ENCODE measurements at regions not wholly inside any gene's neighbourhood (a gene's known extent, or its start where the extent isn't known, plus 50 kb on each side); places are given as distances from the start of the nearest gene placed in this dataset.
"Not testable (repeated sequence)": the region's sequence is repeated elsewhere in the genome, so short reads cannot be mapped to it uniquely, and the experiment has no call there.

GRCh38 chr16:59087641-59088040 lies 353.5 kb upstream of the GOT2 start:
- no peak for DNase-seq (ENCODE audit: extremely low read depth in 1 of 2, low read depth in 1 of 2)

DNA sequence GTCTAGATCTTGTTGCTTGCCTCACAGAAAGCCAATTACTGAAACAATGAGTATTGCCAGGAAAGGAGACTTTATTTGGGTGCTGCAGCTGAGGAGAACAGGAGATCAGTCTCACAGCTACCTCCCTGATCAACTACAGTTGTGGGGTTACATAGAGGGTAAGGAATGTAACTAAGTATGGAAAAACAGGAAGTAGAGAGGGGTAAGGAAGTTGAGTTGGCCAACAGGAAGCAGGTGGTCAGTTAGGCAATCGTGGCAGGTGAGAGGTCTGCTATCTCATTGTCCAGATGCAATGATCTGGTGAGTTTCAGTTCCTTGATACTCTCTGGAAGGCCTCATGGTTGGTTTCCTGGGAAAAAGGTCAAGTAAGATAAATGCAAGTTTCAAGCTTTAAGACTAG lies 333.1 kb upstream of the GOT2 start:
- no peak for DNase-seq (ENCODE audit: extremely low read depth in 1 of 2, low read depth in 1 of 2)

DNA sequence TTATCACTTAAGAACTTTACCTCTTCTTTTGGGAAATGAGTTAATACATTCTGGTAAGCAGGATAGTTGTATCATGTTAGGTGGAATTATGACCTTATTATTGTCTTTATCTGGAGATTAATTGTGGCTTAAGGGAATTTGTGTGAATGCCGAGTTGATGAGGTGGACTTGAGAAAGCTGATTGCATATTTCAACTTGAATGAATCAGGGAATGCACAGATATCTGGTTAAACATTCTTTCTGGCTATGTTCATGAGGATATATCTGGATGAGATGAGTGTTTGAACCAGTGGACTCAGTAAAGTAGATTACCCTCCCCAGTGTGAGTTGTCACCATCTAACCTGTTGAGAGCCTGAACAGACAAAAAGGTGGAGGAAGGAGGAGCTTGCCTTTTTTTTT lies 326.1 kb upstream of the GOT2 start:
- no peak for DNase-seq (ENCODE audit: extremely low read depth in 1 of 2, low read depth in 1 of 2)

DNA sequence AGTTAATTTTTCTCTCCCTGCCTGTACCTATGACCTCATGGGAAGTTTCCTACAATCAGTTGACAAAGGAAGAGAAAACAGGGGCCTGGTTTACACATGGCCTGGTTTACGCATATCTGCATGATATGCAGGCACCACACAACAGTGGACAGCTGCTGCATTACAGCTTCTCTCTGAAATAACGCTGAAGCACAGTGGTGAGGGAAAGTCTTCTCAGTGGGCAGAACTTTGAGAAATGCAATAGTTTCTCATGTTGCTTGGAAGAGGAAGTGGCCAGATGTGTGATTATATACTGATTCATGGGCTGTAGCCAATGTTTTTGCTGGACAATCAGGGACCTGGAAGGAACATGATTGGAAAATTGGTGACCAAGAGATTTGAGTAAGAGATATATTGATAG lies 324.1 kb upstream of the GOT2 start:
- no peak for DNase-seq (ENCODE audit: extremely low read depth in 1 of 2, low read depth in 1 of 2)

DNA sequence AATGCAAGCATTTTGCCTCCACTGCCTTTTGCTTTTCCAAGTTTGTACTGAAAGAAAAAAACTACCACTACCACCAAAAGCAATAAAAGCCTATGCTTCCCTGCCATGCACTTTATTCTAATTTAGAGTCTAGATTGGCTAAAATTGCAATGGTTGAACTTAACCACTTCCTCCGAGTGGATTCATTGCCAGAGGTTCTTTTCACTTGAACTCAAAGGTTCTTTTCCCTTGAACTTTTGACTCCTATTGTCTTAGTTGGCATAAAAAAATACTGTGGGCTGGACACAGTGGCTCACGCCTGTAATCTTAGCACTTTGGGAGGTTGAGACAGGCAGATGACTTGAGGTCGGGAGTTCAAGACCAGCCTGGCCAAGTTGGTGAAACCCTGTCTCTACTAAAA lies 319.8 kb upstream of the GOT2 start:
- no peak for DNase-seq (ENCODE audit: extremely low read depth in 1 of 2, low read depth in 1 of 2)

DNA sequence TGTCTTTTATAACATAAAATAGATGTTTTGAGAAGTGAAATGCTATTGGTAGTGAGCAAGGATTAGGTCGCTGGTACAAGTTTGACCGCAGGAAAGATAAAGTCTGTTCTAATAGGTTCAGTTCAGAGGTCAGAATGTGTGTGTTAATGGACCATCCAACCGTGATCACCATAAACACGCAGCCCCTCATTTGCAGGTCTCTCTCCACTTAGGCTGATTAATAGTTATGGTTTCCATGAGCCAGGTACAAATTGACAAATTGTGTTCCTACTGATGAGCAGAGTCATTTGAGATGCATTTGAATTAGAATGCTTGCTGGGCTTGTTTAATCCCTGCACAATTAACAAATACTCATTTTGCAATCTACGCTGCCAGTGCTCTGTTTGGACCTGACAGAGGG lies 318.1 kb upstream of the GOT2 start:
- DNase-seq (ENCODE audit: extremely low read depth in 1 of 2, low read depth in 1 of 2): no peak

DNA sequence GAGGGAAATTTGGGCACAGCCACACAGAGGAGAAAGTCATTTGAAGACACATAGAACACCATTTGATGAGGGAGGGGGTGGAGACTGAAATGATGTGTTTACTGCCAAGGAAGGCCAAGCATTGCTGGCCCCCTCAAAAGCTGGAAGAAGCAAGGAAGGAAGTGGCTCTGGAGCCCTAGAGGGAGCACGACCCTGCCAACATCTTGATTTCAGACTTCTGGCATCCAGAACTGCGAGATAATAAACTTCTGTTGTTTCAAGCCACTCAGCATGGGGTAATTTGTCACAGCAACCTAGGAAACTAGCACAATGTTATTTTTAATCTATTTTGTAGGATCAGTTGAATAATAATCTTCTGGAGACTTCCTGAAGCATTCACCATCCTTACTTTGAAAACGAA lies 314.8 kb upstream of the GOT2 start:
- DNase-seq (ENCODE audit: extremely low read depth in 1 of 2, low read depth in 1 of 2): no peak

DNA sequence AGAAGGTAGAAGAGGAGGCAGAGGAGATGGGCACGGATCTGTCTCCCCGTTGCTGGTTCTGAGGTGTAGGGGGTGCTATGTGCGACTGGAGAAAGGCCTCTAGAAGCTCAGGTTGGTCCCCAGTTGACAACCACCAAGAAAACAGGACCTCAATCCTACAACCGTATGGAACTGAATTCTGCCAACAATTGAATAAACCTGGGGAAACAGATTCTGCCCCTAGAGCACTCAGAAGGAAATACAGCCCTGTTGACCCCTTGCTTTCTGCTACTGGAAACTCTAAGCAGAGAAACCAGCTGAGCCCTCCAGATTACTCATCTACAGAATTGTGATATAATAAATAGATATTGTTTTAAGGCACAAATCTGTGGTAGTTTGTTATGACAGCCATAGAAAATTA lies 313.0 kb upstream of the GOT2 start:
- no peak for DNase-seq (ENCODE audit: extremely low read depth in 1 of 2, low read depth in 1 of 2)

- no peak for DNase-seq (ENCODE audit: extremely low read depth in 1 of 2, low read depth in 1 of 2)
Measured at GRCh38 chr16:59046335-59046734, 312.2 kb upstream of the GOT2 start.

DNA sequence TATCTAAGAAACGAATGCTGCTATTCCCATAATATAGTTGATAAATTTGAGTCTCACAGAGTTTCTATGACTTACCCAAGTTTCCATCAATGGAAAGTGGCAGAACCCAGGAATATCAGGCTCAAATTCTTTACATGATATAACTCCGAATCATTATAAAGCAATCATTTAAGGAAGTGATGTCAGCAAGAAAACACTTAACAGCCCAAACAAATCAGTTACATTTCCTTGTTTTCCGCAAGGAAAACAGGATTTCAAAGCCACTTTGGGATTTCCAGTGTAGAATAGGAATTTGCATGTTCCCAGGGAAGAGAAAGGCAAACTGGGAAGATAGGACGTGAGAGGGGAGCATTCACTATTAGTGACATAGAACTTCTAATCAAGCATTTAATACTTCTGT lies 311.4 kb upstream of the GOT2 start:
- DNase-seq (ENCODE audit: extremely low read depth in 1 of 2, low read depth in 1 of 2): no peak

- no peak for DNase-seq (ENCODE audit: extremely low read depth in 1 of 2, low read depth in 1 of 2)
Measured at GRCh38 chr16:59044616-59045015, 310.5 kb upstream of the GOT2 start.

DNA sequence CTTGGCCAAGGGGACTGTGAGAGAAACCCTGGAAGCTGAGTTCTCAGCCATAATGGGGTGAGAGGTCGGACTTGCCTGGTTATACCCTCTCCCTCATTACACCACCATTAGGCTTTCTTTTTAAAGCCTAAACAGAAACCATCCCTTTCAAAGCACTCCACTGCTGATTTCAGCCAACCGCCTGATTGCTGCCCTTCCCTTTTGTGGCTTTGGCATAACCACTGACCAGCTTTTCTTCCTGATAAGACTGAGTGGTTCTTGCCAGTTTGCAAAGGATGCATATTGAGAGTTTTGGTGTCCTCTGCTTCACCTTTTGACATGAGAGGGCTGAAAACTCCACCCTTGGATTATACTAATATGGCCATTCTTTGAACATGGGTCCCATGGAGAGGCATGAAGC lies 308.2 kb upstream of the GOT2 start:
- no peak for DNase-seq (ENCODE audit: extremely low read depth in 1 of 2, low read depth in 1 of 2)

DNA sequence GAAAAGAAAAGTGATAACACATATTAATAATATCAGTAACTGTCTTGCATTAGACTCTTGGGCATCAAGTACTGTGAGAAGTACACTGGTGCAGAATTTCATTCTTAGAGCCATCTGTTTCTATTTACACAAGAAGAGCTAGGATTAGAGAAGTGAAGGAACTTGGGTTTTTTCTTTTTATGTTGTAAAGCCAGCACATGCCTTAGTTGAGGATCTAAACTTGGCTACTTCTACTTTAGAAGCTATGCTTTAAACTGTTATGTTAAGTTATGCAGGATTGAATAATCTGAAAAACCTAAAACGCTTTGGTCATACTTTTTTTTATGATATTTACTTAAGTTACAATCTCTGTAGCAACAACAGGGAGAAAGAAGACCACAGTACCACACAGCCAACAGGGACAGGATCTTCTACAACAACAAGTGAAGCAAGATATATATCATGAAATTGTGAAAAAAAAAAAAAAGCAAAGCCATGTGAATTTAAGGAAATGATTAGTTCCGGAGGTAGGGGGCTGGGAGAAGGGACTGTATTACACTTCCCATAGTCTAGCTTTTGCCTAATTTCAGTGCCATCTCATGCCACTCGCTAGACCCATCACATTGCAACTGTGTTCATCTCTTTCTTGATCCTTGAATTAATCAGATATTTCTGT lies 305.1 kb upstream of the GOT2 start:
- DNase-seq (ENCODE audit: extremely low read depth in 1 of 2, low read depth in 1 of 2): no peak

- DNase-seq (ENCODE audit: extremely low read depth in 1 of 2, low read depth in 1 of 2): no peak
Measured at GRCh38 chr16:59030923-59031485, 296.9 kb upstream of the GOT2 start.

DNA sequence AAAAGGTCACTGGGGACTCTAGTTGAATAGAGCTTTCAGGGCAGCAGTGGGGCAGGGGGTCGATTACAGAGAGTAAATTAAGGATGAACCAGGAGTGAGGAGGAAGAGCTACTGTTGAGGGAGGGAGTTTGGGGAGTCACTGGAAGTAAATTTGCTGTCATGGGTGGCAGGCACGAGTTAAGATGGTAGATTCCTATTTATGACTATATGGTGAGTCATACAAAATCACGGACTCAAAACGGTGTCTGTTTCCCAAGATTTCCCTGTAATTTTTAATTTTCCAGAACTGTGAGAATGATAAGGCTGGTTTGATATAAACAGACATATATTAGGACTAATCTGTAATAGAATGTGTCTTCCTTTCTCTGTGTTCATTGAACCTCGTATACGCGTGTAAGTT lies 287.6 kb upstream of the GOT2 start:
- DNase-seq (ENCODE audit: extremely low read depth in 1 of 2, low read depth in 1 of 2): no peak

DNA sequence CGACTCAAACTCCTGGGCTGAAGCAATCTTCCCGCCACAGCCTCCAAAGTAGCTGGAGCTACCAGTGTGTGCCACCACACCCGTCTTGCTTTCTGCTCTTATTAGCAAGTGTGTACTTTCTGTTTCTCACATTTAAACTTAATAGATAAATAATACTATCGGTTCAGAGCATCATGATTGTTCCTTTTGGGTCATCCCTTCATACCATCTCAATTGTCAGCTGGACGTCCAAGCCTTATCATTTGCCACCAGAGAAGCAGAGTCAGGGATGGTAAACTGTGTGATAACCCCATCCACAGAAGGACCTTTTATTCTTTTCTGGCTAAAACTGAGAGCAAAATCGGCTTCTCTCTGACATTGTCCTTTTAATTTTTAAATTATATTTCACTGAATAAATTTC lies 279.8 kb upstream of the GOT2 start:
- no peak for DNase-seq (ENCODE audit: extremely low read depth in 1 of 2, low read depth in 1 of 2)

DNA sequence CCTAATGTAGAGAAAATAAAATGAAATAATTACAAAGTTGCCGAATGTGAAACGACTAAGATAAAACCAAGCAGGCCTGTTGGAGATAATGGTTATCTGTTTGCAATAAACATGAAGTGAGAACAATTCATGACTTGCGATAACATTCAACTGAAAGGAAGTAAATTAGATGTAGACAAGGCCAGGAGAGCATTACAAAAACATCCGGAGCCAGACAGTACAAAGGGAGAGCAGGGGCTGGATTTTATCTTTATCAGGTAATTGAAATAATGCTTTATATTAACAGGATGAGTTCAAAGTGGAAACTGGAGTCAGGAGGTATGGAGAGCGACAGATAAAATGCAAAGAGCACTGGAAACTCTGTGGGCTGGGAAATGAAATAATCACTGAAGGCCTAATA lies 265.6 kb upstream of the GOT2 start:
- no peak for DNase-seq (ENCODE audit: extremely low read depth in 1 of 2, low read depth in 1 of 2)

DNA sequence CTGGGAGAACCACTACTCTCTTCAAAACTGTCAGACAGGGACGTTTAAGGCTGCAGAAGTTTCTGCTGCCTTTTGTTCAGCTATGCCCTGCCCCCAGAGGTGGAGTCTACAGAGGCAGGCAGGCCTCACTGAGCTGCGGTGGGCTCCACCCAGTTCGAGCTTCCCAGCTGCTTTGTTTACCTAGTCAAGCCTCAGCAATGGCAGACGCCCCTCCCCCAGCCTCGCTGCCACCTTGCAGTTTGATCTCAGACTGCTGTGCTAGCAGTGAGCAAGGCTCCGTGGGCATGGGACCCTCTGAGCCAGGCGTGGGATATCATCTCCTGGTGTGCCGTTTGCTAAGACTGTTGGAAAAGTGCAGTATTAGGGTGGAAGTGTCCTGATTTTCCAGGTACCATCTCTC lies 258.6 kb upstream of the GOT2 start:
- not testable (repeated sequence) for DNase-seq (ENCODE audit: extremely low read depth in 1 of 2, low read depth in 1 of 2)

- DNase-seq (ENCODE audit: extremely low read depth in 1 of 2, low read depth in 1 of 2): not testable (repeated sequence)
Measured at GRCh38 chr16:58983181-58983965, 249.3 kb upstream of the GOT2 start.

DNA sequence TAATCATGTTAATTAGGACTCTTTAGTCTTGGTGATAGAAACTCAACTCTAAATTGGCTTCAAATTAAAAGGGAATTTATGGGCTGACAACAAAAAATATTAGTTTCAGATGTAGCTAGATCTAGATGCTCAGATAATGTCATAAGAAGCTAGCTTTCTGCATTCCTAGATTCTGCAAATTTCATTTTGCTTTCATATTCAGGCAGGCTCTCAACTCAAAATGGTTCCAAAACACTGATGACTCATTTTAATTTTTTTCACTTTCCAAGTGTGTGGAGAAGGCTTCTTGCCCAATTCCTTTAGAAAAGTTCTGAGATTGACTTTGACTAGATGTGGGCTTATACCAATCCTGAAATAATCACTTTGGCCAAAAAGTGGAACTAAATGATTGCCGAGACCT lies 236.7 kb upstream of the GOT2 start:
- no peak for DNase-seq (ENCODE audit: extremely low read depth in 1 of 2, low read depth in 1 of 2)

GRCh38 chr16:58963479-58963878 lies 229.4 kb upstream of the GOT2 start:
- DNase-seq (ENCODE audit: extremely low read depth in 1 of 2, low read depth in 1 of 2): no peak

- no peak for DNase-seq (ENCODE audit: extremely low read depth in 1 of 2, low read depth in 1 of 2)
Measured at GRCh38 chr16:58962811-58963210, 228.7 kb upstream of the GOT2 start.
